ENCODE measurements at regions not wholly inside any gene's neighbourhood (a gene's known extent, or its start where the extent isn't known, plus 50 kb on each side); places are given as distances from the start of the nearest gene placed in this dataset.

DNA sequence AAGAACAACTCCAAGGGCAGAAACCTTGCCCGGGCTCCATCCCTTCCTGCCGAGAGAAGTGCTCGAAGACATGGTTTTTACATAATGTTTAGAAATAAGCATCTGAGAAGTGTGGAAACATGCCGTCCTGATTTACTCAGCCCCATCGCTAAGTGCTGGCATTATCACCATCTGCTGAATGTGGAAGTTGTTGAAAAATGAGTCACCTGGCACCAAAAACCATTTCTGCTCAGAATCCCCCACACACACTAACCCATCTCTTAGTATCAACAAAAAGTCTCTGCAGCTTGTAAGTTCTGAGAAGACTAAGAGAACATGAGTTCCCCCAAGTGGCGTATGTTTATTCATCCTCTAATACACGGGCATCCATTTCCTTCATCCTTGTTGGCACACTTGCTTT is 51.0 kb upstream of the ARL8B start:
- DNase-seq = no peak

GRCh38 chr3:5072100-5072816 is 49.8 kb upstream of the ARL8B start:
- DNase-seq = no peak
